Vagina (tissue), 2 donors: ENCODE measurements at regions not wholly inside any gene's neighbourhood (a gene's known extent, or its start where the extent isn't known, plus 50 kb on each side); places are given as distances from the start of the nearest gene placed in this dataset.

Source experiments
- DNase-seq, 2 donors: peaks; one replicate each; pipeline ENCODE4 v3.0.0-alpha.2; 2017; ENCODE audit errors: extremely low spot score in 2 of 2
- H3K27ac ChIP-seq: fragments of 200-600 bp; sonication (generic); one replicate; pipeline ENCODE4 v1.5.1; 2019
- H3K27me3 ChIP-seq: fragments of 200-600 bp; sonication (generic); one replicate; pipeline ENCODE4 v1.5.1; 2019
- H3K36me3 ChIP-seq, 2 donors: fragments of 200-600 bp; sonication (generic); one replicate each; pipeline ENCODE4 v1.5.1; 2017 to 2019
- H3K4me1 ChIP-seq: fragments of 200-600 bp; sonication (generic); one replicate; pipeline ENCODE4 v1.5.1; 2019
- H3K4me3 ChIP-seq, 2 donors: fragments of 200-600 bp; sonication (generic); 1 replicate in 1 of 2; 2 replicates in 1 of 2; pipeline ENCODE4 v1.5.1; 2016 to 2019
- H3K9me3 ChIP-seq: fragments of 200-600 bp; sonication (generic); one replicate; pipeline ENCODE4 v1.5.1; 2019
- CTCF ChIP-seq, 3 experiments: fragments of 450-650 bp in 2 of 3; fragments of 200-600 bp in 1 of 3; sonication (generic) in 1 of 3; IDR thresholded peaks; one replicate each; pipeline ENCODE4 v1.5.1; 2017 to 2019; ENCODE audit warnings: antibody characterized with exemption in 3 of 3, mild to moderate bottlenecking in 2 of 3, moderate library complexity in 2 of 3
- POLR2A ChIP-seq, 2 donors: fragments of 450-650 bp; IDR thresholded peaks; one replicate each; pipeline ENCODE4 v1.6.1; 2017; ENCODE audit warnings: antibody characterized with exemption in 2 of 2, mild to moderate bottlenecking in 2 of 2, moderate library complexity in 2 of 2
- POLR2AphosphoS5 ChIP-seq, 2 donors: sonication (generic); formaldehyde crosslinking; IDR thresholded peaks; one replicate each; pipeline ENCODE4 v1.9.0; 2017; ENCODE audit warnings: antibody characterized with exemption in 2 of 2, mild to moderate bottlenecking in 2 of 2, low read depth in 1 of 2; ENCODE audit not compliant: insufficient read depth in 1 of 2
- intact Hi-C: fragments of 100-400 bp; cut with DNase I; formaldehyde crosslinking; loops from one replicate; pipeline ENCODE4 v1.15.1; 2023

- Histone ChIP-seq H3K9me3 (no peaks in the 10 kb centered on the region), H3K36me3 (no peaks in the 10 kb centered on the region), H3K27me3 (no peaks in the 10 kb centered on the region), H3K4me1 (no peaks in the 10 kb centered on the region), H3K4me3 (no peak overlapping the region), H3K27ac (no peak overlapping the region)
- TF ChIP-seq POLR2A (IDR thresholded peaks at IDR 0.05), result no peak
- no peak for TF ChIP-seq POLR2AphosphoS5 (IDR thresholded peaks at IDR 0.05; ENCODE audit: insufficient read depth in 1 of 2, low read depth in 1 of 2)
- no peak for TF ChIP-seq CTCF (IDR thresholded peaks at IDR 0.05)
- intact Hi-C loops, result no loop called here
- DNase-seq, result no peak
Observed at GRCh38 chr12:73053893-73054292, 781.7 kb downstream of the TRHDE start.

- intact Hi-C loops, result no loop called here
- Histone ChIP-seq H3K4me3 (no peak overlapping the region), H3K27ac (no peak overlapping the region), H3K9me3 (no peaks in the 10 kb centered on the region), H3K4me1 (no peaks in the 10 kb centered on the region), H3K27me3 (no peaks in the 10 kb centered on the region), H3K36me3 (no peaks in the 10 kb centered on the region)
- TF ChIP-seq CTCF (IDR thresholded peaks at IDR 0.05), result no peak
- no peak for TF ChIP-seq POLR2A (IDR thresholded peaks at IDR 0.05)
- TF ChIP-seq POLR2AphosphoS5 (IDR thresholded peaks at IDR 0.05; ENCODE audit: insufficient read depth in 1 of 2, low read depth in 1 of 2), result no peak
- no peak for DNase-seq
Observed at GRCh38 chr12:73057428-73057827, 785.3 kb downstream of the TRHDE start.

- Histone ChIP-seq H3K27me3 (no peaks in the 10 kb centered on the region), H3K36me3 (no peaks in the 10 kb centered on the region), H3K27ac (no peak overlapping the region), H3K9me3 (no peaks in the 10 kb centered on the region), H3K4me3 (no peak overlapping the region), H3K4me1 (no peaks in the 10 kb centered on the region)
- TF ChIP-seq CTCF (IDR thresholded peaks at IDR 0.05) (no peak), POLR2AphosphoS5 (IDR thresholded peaks at IDR 0.05; ENCODE audit: insufficient read depth in 1 of 2, low read depth in 1 of 2) (no peak), POLR2A (IDR thresholded peaks at IDR 0.05) (no peak)
- DNase-seq, result no peak
- intact Hi-C loops, result no loop called here
Observed at GRCh38 chr12:73065913-73066312, 793.7 kb downstream of the TRHDE start.

- Histone ChIP-seq H3K4me1 (no peaks in the 10 kb centered on the region), H3K27me3 (no peaks in the 10 kb centered on the region), H3K4me3 (no peak overlapping the region), H3K36me3 (no peaks in the 10 kb centered on the region), H3K9me3 (no peaks in the 10 kb centered on the region), H3K27ac (no peak overlapping the region)
- DNase-seq, result no peak
- intact Hi-C loops, result no loop called here
- TF ChIP-seq POLR2A (IDR thresholded peaks at IDR 0.05), result no peak
- TF ChIP-seq CTCF (IDR thresholded peaks at IDR 0.05), result no peak
- TF ChIP-seq POLR2AphosphoS5 (IDR thresholded peaks at IDR 0.05; ENCODE audit: insufficient read depth in 1 of 2, low read depth in 1 of 2), result no peak
Observed at GRCh38 chr12:73067616-73068015, 795.4 kb downstream of the TRHDE start.

GRCh38 chr12:73072214-73072613, 800.0 kb downstream of the TRHDE start:
- DNase-seq, result no peak
- Histone ChIP-seq H3K4me3 (no peak overlapping the region), H3K36me3 (no peaks in the 10 kb centered on the region), H3K27me3 (no peaks in the 10 kb centered on the region), H3K9me3 (no peaks in the 10 kb centered on the region), H3K4me1 (no peaks in the 10 kb centered on the region), H3K27ac (no peak overlapping the region)
- intact Hi-C loops, result no loop called here
- TF ChIP-seq CTCF (IDR thresholded peaks at IDR 0.05) (no peak), POLR2AphosphoS5 (IDR thresholded peaks at IDR 0.05; ENCODE audit: insufficient read depth in 1 of 2, low read depth in 1 of 2) (no peak), POLR2A (IDR thresholded peaks at IDR 0.05) (no peak)
